ENCODE measurements at regions not wholly inside any gene's neighbourhood (a gene's known extent, or its start where the extent isn't known, plus 50 kb on each side); places are given as distances from the start of the nearest gene placed in this dataset.
"Not testable (repeated sequence)": the region's sequence is repeated elsewhere in the genome, so short reads cannot be mapped to it uniquely, and the experiment has no call there.

DNA sequence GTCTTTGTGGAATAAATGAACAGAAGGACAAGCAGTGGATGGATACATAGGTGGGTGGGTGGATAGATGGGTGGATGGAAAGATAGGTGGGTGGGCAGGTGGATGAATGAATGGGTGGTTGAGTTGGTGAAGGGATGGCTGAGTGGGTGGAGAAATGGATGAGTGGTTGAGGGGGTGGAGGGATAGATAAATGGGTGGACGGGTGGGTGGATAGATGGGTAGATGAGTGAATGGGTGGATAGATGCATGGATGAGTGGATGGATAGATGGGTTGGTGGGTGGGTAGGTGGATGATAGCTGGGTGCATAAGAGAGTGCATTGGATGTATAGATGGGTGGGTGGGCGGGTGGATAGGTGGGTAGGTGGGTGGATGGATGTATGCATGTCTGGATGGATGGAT, 63.5 kb downstream of the UNC93B1 start:
- not testable (repeated sequence) for H3K4me3 ChIP-seq, DNase-seq, H3K9me3 ChIP-seq, H3K27me3 ChIP-seq, H3K36me3 ChIP-seq

DNA sequence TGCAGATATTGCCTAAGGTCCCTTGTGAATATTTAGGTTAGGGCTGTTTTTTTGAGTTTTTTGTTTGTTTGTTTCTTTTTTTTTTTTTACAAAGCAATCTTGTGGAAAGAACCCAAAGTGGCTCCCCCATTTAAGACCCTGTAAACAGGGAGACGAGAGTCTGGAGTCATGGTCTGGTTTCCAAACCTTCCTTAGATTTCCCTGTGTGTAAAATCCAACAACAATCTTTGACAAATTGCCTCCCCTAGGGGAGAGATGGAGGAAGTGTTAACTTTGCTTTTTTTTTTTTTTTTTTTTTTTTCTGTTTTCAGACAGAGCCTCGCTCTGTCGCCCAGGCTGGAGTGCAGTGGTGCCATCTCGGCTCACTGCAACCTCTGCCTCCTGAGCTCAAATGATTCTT, 64.9 kb downstream of the UNC93B1 start:
- not testable (repeated sequence) for DNase-seq, H3K36me3 ChIP-seq, H3K9me3 ChIP-seq, H3K4me3 ChIP-seq, H3K27me3 ChIP-seq

DNA sequence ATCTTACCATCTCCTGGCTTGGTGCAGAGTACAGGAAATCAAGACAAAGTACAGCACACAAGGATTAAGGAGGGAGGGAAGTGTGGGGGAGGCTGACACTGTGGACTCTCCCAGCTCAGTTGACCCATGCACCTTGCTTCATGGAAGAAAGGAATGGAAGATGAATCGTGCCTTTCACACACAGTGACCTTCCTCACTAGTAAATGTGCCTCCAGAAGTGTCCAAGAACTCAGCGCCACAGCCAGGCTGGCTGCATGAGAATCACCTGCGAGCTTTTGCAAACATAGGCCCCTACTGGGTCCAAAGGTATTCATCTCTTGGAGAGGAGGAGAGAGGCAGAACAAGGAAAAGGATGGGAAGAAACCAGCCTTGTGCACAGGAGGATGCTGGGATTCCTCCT, 65.5 kb downstream of the UNC93B1 start:
- H3K27me3 ChIP-seq, H3K4me3 ChIP-seq, DNase-seq, H3K9me3 ChIP-seq, H3K36me3 ChIP-seq: not testable (repeated sequence)

DNA sequence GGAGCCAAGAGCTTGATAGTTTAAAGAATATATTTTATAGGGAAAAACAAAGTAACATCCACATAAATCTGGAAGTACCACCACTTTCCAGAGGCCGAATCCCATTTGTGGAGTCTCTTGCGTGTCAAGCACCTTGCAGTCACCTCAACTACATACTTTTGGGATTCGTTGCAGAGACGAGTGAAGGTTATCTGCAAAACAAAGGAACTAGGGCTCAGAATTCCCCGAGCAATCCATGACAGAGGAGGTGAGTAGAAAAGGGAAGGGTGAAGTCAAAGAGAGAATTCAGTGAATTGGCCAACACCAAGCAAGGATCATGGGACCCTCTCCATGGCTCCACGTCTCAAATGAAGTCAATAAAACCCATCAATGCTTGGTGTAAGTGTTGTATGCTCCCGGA, 80.3 kb downstream of the UNC93B1 start:
- peaks cover 10% of the 10 kb centered on the region; the same call in 1 of the 2 replicates for H3K27me3 ChIP-seq
- H3K9me3 ChIP-seq, DNase-seq, H3K4me3 ChIP-seq, H3K36me3 ChIP-seq: not testable (repeated sequence)

DNA sequence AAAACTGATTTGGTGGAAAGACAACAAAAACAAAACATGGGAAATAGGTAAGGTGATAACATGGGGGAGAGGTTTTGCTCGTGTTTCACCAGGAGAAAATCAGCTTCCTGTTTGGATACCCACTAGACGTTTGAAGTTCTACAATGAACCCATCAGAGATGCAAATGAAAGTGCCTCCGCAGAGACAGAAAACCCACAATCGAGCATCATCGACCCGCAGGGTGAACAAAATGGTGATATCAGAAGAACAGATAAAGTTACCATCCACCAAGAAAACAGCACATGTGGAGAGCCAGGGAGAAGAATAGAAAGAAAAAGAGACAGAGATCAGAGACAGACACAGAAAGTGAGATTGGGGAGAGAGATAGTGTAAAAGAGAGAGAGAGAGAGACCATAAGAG, 83.4 kb downstream of the UNC93B1 start:
- H3K27me3 ChIP-seq, H3K9me3 ChIP-seq, H3K4me3 ChIP-seq, DNase-seq, H3K36me3 ChIP-seq: not testable (repeated sequence)

DNA sequence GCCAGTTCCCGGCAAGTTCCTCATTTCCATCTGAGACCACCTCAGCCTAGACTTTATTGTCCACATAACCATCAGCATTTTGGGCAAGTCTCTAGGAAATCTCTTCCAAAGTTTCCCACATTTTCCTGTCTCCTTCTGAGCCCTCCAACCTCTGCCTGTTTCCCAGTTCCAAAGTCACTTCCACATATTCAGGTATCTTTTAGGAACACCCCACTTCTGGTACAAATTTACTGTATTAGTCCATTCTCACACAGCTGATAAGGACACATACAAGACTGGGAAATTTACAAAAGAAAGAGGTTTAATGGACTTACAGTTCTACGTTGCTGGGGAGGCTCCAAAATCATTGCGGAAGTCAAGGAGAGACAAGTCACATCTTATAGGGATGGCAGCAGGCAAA, 91.7 kb downstream of the UNC93B1 start:
- H3K9me3 ChIP-seq, H3K4me3 ChIP-seq, DNase-seq, H3K27me3 ChIP-seq, H3K36me3 ChIP-seq: not testable (repeated sequence)

DNA sequence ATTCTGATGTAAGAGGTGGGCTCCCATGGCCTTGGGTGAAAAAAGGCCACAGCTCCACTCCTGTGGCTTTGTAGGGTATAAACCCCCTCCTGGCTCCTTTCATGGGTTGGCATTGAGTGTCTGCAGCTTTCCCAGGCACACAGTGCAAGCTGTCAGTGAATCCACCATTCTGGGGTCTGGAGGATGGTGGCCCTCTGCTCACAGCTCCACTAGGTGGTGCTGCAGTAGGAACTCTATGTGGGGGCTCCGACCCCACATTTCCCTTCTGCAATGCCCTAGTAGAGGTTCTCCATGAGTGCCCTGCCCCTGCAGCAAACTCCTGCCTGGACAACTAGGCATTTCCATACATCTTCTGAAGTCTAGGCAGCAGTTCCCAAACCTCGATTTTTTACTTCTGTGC, 92.7 kb downstream of the UNC93B1 start:
- H3K9me3 ChIP-seq, H3K36me3 ChIP-seq, H3K4me3 ChIP-seq, DNase-seq, H3K27me3 ChIP-seq: not testable (repeated sequence)

DNA sequence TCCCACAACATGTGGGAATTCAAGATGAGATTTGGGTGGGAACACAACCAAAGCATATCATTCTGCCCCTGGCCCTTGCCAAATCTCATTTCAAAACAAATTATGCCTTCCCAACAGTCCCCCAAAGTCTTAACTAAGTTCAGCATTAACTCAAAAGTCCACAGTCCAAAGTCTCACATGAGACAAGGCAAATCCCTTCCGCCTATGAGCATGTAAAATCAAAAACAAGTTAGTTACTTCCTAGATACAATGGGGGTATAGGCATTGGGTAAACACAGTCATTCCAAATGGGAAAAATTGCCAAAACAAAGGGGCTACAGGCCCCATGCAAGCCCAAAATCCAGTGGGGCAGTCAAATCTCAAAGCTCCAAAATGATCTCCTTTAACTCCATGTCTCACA, 93.1 kb downstream of the UNC93B1 start:
- not testable (repeated sequence) for DNase-seq, H3K9me3 ChIP-seq, H3K36me3 ChIP-seq, H3K27me3 ChIP-seq, H3K4me3 ChIP-seq

DNA sequence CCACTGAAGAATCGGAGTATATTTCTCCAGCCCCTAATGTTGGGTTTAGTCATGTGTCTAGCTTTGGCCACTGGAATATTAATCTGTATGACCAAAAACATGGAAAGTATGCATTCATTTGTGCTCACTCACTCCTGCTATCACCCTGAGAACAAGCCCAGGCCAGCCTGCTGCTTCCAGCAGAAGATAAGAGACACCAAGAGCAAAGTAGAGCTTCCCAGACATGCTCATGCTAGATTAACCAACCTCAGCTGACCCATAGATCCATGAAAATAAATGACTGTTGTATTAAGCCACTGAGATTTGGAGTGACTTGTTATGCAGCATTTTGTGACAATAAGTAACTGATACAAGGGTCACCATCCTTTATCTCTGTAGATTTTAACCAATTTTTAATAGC, 96.9 kb downstream of the UNC93B1 start:
- not testable (repeated sequence) for H3K36me3 ChIP-seq, H3K9me3 ChIP-seq, H3K4me3 ChIP-seq, DNase-seq, H3K27me3 ChIP-seq

DNA sequence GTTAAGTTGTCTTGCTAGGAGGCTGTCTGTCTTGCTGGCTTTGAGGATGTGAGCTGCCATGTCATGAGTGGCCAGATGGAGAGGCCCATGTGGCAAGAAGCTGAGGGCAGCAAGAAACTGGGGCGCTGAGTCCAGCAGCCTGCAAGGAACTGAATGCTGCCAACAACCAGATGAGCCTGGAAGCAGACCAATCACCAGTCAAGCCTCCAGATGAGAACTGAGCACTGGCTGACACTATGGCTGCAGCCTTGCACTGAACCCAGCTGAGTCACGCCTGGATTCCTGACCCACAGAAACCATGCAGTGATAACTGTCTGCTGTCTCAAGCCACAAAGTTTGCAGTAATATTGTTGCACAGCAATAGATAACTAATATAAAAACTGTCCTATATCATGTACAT, 104.4 kb downstream of the UNC93B1 start:
- H3K27me3 ChIP-seq, H3K4me3 ChIP-seq, H3K9me3 ChIP-seq, H3K36me3 ChIP-seq: not testable (repeated sequence)
- peak; percentile 51 for DNase-seq

DNA sequence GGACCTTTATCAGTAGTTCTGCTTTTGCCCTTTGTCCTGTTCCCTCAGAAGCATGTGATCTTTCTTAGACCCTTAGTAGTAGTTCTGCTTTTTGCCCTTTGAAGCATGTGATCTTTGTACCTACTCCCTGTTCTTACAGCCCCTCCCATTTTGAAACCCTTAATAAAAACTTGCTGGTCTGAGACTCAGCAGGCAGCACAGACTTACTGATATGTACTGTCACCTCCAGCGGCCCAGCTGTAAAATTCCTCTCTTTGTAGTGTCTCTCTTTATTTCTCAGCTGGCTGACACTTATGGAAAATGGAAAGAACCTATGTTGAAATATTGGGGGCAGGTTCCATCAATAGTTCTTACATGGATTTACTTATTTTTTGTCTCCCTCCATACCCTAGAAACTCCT, 110.4 kb downstream of the UNC93B1 start:
- not testable (repeated sequence) for H3K4me3 ChIP-seq, H3K9me3 ChIP-seq, H3K27me3 ChIP-seq, DNase-seq, H3K36me3 ChIP-seq

DNA sequence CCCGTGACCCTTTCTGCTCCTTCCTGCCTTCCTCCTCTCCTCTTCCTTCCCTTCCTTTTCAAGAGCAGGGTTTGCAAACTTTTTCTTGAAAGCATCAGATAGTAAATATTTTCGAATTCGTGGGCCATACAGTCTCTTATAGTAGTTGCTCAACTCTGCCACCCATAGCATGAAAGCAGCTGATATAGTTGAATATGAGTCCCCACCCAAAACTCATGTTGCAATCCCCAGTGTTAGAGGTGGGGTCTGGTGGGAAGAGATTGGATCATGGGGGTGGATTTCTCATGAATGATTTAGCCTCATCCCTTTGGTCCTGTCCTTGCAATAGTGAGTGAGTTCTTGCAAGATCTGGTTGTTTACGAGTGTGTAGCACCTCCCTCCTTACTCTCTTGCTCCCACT, 114.3 kb downstream of the UNC93B1 start:
- DNase-seq, H3K9me3 ChIP-seq, H3K36me3 ChIP-seq, H3K27me3 ChIP-seq, H3K4me3 ChIP-seq: not testable (repeated sequence)

DNA sequence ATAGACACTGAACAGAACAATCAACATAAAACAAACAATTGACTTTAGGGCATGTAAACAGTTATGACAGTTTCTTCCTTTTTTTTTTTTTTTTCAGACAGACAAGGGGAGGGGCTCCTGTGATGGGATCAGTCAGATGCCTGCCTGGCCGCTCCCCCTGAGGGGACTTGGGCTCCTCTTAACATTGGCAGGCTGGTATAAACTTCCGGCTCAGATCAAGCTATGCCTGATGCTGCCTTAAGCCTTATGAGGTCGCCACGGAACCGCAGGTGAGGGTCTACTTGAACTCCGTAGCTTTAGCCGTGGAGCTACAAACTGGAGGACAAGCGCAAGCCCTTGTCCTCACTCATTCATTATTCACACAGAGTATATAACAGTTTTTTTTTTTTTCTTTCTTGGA, 115.8 kb downstream of the UNC93B1 start:
- H3K9me3 ChIP-seq, H3K4me3 ChIP-seq, H3K36me3 ChIP-seq, DNase-seq, H3K27me3 ChIP-seq: not testable (repeated sequence)

DNA sequence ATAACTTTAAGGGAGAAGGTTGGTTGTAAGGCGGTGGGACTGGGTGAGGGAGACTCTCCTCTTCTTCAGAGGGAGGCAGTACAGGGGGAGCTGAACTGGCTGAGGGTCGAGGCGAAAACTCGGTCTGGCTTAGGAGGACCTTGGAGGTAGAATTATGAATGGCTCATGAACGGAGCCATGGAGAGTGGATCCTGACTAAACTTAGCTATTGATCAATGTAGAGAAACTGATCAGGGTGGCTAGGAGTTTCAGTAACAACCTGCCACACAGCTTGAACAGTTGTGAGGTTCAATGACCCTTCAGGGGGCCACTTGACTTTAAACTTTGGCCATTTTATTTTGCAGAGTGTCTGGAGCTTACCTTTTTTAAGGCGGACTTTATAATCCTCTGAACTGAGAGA, 117.2 kb downstream of the UNC93B1 start:
- not testable (repeated sequence) for H3K36me3 ChIP-seq, H3K9me3 ChIP-seq, H3K27me3 ChIP-seq, DNase-seq, H3K4me3 ChIP-seq

DNA sequence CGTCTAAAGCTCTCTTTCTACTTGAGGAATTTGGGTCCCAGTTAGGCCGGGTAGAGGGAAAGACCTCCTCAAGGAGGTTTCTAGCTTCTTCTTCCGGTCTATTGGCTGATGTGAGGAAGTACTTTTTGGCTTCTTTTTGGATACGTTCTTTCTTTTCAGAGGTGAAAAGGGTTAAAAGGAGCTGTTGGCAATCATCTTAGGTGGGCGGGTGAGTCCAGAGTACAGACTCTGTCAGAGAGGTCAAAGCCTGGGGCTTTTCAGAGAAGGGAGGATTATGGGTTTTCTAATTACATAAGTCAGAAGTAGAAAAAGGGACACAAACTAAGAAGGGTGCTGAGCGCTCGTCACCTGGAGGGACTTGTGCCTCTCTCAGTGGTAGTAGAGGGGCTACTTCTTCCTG, 117.7 kb downstream of the UNC93B1 start:
- not testable (repeated sequence) for H3K27me3 ChIP-seq, H3K9me3 ChIP-seq, DNase-seq, H3K36me3 ChIP-seq, H3K4me3 ChIP-seq

DNA sequence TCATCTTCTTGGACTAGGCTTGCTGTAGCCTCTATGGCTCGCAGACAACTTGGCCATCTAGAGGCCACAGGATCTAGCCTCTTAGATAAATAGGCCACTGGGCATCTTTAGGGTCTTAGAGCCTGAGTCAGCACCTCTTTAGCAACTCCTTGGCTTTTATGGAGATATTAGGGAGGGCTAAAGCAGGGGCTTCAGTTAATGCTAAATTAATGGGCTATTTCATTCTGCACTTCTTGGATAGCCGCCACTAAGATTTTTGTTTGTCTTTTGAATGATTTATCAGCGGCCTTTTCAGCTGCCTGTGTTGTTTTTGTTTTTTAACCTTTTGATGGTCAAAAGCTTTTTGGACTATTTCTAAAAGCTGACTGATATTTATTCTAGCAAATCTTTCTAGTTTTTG, 118.3 kb downstream of the UNC93B1 start:
- H3K9me3 ChIP-seq, DNase-seq, H3K36me3 ChIP-seq, H3K27me3 ChIP-seq, H3K4me3 ChIP-seq: not testable (repeated sequence)

DNA sequence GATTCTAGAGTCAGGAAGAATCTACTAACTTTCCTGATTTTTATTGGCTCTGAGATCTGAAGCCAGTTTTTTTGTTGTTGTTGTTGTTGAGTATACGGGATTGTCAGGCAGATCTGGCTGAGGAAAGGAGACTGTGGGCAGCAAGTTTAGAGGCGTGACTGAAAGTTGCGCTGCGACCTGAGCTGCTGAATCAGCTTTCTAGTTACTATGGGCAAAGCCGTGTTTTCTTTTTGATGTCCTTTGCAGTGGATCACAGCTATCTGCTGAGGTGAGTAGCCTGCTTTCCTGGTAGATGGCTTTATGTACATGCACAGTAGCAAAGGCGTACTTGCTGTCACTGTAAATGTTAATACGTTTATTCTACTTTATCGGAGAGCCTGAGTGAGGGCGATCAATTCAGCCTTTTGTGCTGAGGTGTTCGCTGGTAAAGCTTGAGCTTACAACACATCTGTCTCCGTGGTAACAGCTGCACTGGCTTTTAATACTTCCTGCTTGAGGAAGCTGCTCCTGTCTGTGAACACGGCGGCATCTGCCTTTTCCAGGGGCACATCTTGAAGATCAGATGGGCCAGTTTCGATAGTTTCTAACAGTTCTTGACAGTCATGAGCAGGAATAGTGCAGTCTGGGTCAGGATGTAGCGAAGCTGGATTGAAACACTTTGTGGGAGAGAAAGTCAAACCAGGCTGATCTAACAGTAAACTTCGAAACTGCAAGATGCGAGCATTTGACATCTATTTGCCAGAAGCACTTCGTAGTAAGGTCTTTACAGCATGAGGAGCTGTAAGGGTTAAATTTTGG, 118.9 kb downstream of the UNC93B1 start:
- H3K27me3 ChIP-seq, H3K9me3 ChIP-seq, H3K36me3 ChIP-seq, H3K4me3 ChIP-seq, DNase-seq: not testable (repeated sequence)

DNA sequence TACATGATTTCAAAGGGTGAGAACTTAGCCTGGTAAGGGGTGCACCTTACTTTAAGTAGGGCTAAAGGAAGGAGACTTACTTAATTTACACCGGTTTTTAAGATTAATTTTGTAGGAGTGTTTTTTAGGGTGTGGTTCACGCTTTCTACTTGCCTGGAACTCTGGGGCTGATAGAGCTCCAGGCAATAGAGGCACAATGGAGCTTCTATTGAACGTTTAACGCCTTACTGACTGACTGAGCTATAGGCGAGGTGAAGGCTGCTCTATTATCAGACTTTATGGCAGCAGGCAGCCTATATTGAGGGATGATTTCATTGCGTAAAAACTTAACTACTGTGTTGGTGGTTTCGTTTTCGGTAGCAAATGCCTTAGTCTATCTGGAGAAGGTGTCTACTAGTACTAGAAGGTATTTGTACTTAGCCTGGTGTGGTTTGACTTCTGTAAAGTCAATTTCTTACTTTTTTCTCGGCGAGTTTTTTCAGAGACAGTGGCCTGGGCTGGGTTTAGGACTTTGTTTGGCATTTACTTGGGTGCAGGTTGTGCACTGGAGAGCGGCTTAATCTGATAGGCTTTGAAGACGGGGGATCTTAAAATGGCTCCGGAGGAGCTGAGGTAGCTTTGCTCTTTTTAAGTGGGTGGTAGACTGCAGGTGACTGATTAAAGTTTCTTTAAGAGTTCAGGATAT, 119.7 kb downstream of the UNC93B1 start:
- not testable (repeated sequence) for H3K9me3 ChIP-seq, H3K27me3 ChIP-seq, H3K36me3 ChIP-seq, H3K4me3 ChIP-seq, DNase-seq

Measured in MG63 (cell line).